HepG2 (cell line): ENCODE measurements at regions not wholly inside any gene's neighbourhood (a gene's known extent, or its start where the extent isn't known, plus 50 kb on each side); places are given as distances from the start of the nearest gene placed in this dataset.

ENCODE experiments used
- ATAC-seq: fragments of 200-7000 bp; cut with Tn5 transposase; 3 replicates; pipeline ENCODE4 v1.9.1; 2020; ENCODE audit warnings: mild to moderate bottlenecking, moderate library complexity
- BruUV-seq: library from RNA; stranded (reverse); fragments of 400-500 nt; replicated peaks from 2 replicates; lab custom pipeline; 2021; lab: Mats Ljungman, UMichigan
- CTCF ChIA-PET: fragments of 300-600 bp; formaldehyde crosslinking; extraction: SDS; loops from one replicate; lab custom pipeline; 2021; ENCODE audit warnings: low total read pairs, inconsistent platforms, low intra/inter-chr PET ratio; lab: Yijun Ruan, JAX
- POLR2A ChIA-PET: fragments of 350-600 bp; sonication (Branson Sonifier 250); formaldehyde crosslinking; loops from one replicate; lab custom pipeline; 2020; ENCODE audit warnings: antibody characterized with exemption, inconsistent platforms; lab: Yijun Ruan, JAX
- DNase-seq: peaks from one replicate; pipeline ENCODE4 v3.0.0-alpha.2; 2015; ENCODE audit warnings: low spot score
- FAIRE-seq: peaks from 3 replicates; lab custom pipeline; 2011; peaks lifted over from hg19 to GRCh38; lab: Jason Lieb, UNC
- H2AFZ ChIP-seq: one replicate; pipeline ENCODE4 v1.6.1; 2011; ENCODE audit warnings: low read length, inconsistent platforms
- H3K27ac ChIP-seq: fragments of 300-600 bp; 3 replicates; pipeline ENCODE4 v1.8.0; 2011; ENCODE audit warnings: mixed run types, mild to moderate bottlenecking, mixed read lengths, low read length, inconsistent platforms; ENCODE audit not compliant: insufficient read depth; ENCODE audit errors: extremely low read length
- H3K27me3 ChIP-seq, 2 experiments: fragments of 200-600 bp in 1 of 2; 2 replicates in 1 of 2; 3 replicates in 1 of 2; pipeline versions ENCODE4 v1.6.0 to v1.8.0; 2011; ENCODE audit warnings: low read length in 2 of 2, mild to moderate bottlenecking in 2 of 2, moderate library complexity in 2 of 2, inconsistent platforms in 1 of 2; ENCODE audit not compliant: insufficient read depth in 2 of 2, control insufficient read depth in 1 of 2
- H3K36me3 ChIP-seq, 2 experiments: fragments of 200-600 bp in 1 of 2; replicated peaks in 1 of 2; 2 replicates in 1 of 2; 3 replicates in 1 of 2; pipeline versions ENCODE4 v1.5.1 to v1.8.0; 2011; ENCODE audit warnings: low read length in 2 of 2, inconsistent platforms in 1 of 2; ENCODE audit not compliant: insufficient read depth in 2 of 2, control insufficient read depth in 1 of 2
- H3K4me1 ChIP-seq: 2 replicates; pipeline ENCODE4 v1.5.1; 2012; ENCODE audit warnings: low read length, inconsistent platforms; ENCODE audit not compliant: insufficient read depth
- H3K4me2 ChIP-seq: 2 replicates; pipeline ENCODE4 v1.6.0; 2011; ENCODE audit warnings: low read depth, low read length, inconsistent platforms
- H3K4me3 ChIP-seq, 3 experiments: fragments of 200-600 bp in 1 of 3; sonication (generic), shearing (Covaris generic) in 1 of 3; replicated peaks in 1 of 3; 2 replicates each; pipeline ENCODE4 v1.5.1; 2011 to 2016; ENCODE audit warnings: low read length in 3 of 3, inconsistent platforms in 2 of 3, low read depth in 2 of 3, mild to moderate bottlenecking in 2 of 3, control low read depth in 1 of 3, mixed read lengths in 1 of 3; ENCODE audit not compliant: insufficient read depth in 1 of 3
- H3K79me2 ChIP-seq: one replicate; pipeline ENCODE4 v1.6.1; 2011; ENCODE audit warnings: low read length, inconsistent platforms; ENCODE audit not compliant: insufficient read depth
- H3K9ac ChIP-seq: 2 replicates; pipeline ENCODE4 v1.6.0; 2011; ENCODE audit warnings: mild to moderate bottlenecking, low read depth, low read length, inconsistent platforms; ENCODE audit not compliant: insufficient read depth
- H3K9me3 ChIP-seq: 2 replicates; pipeline ENCODE4 v1.5.1; 2012; ENCODE audit warnings: mild to moderate bottlenecking, low read length
- H4K20me1 ChIP-seq: 2 replicates; pipeline ENCODE4 v1.6.0; 2011; ENCODE audit warnings: inconsistent platforms, mild to moderate bottlenecking, low read length, moderate library complexity; ENCODE audit not compliant: insufficient read depth
- ATAD3A ChIP-seq: sonication (generic); formaldehyde crosslinking; IDR thresholded peaks from 2 replicates; pipeline ENCODE4 v1.4.0; 2020; ENCODE audit warnings: missing genetic modification reagents
- BRD4 ChIP-seq: sonication (generic); formaldehyde crosslinking; IDR thresholded peaks from 2 replicates; pipeline ENCODE4 v1.4.0; 2020; ENCODE audit warnings: missing genetic modification reagents
- CHD2 ChIP-seq: IDR thresholded peaks from 2 replicates; pipeline ENCODE4 v1.6.1; 2011; ENCODE audit warnings: low read depth, low read length, improper control_type of control experiment
- NFIB ChIP-seq: sonication (generic); formaldehyde crosslinking; IDR thresholded peaks from 2 replicates; pipeline ENCODE4 v1.9.0; 2021; ENCODE audit warnings: missing genetic modification reagents, mild to moderate bottlenecking, borderline replicate concordance
- NFYB ChIP-seq: sonication (generic); formaldehyde crosslinking; IDR thresholded peaks from 2 replicates; pipeline ENCODE4 v1.4.0; 2020; ENCODE audit warnings: missing genetic modification reagents
- TBX3 ChIP-seq: fragments of 450-650 bp; IDR thresholded peaks from 2 replicates; pipeline ENCODE4 v1.6.1; 2017; ENCODE audit warnings: antibody characterized with exemption, mild to moderate bottlenecking, inconsistent platforms, borderline replicate concordance
- ZNF331 ChIP-seq: sonication (generic); formaldehyde crosslinking; IDR thresholded peaks from 2 replicates; pipeline ENCODE4 v1.4.0; 2020; ENCODE audit warnings: missing genetic modification reagents
- ZNF660 ChIP-seq: sonication (generic); formaldehyde crosslinking; IDR thresholded peaks from 2 replicates; pipeline ENCODE4 v1.5.1; 2020; ENCODE audit warnings: mild to moderate bottlenecking, low read depth, missing genetic modification reagents, borderline replicate concordance
- ZNF839 ChIP-seq: sonication (generic); formaldehyde crosslinking; IDR thresholded peaks from 2 replicates; pipeline ENCODE4 v1.4.0; 2020; ENCODE audit warnings: missing genetic modification reagents, mild to moderate bottlenecking, borderline replicate concordance
- WGBS: methylation state at CpG from one replicate; pipeline ENCODE4 v1.1.6; 2017; ENCODE audit warnings: low lambda C conversion rate; 5-methylcytosine and 5-hydroxymethylcytosine counted together
- in situ Hi-C: cut with HindIII; loops from 2 replicates; pipeline ENCODE4 v1.10.0; 2017; ENCODE audit warnings: low pct_unique_long_range_greater_than_20kb; ENCODE audit not compliant: extremely low pct_ligation_motif_present
- intact Hi-C: fragments of 100-400 bp; cut with micrococcal nuclease; formaldehyde crosslinking; loops from one replicate; pipeline ENCODE4 v1.10.0; 2022; ENCODE audit not compliant: unreplicated experiment
- TF ChIP-seq, protein P1 (sequence below): sonication (generic); formaldehyde crosslinking; IDR thresholded peaks from 2 replicates; pipeline ENCODE4 v1.5.1; 2020; ENCODE audit warnings: mild to moderate bottlenecking, missing genetic modification reagents, borderline replicate concordance
- TF ChIP-seq, protein P2 (sequence below): sonication (generic); formaldehyde crosslinking; IDR thresholded peaks from 2 replicates; pipeline ENCODE4 v1.4.0; 2020; ENCODE audit warnings: missing genetic modification reagents
- TF ChIP-seq, protein P3 (sequence below): sonication (generic); formaldehyde crosslinking; IDR thresholded peaks from 2 replicates; pipeline ENCODE4 v1.4.0; 2020; ENCODE audit warnings: missing genetic modification reagents
- TF ChIP-seq, protein P4 (sequence below): sonication (generic); formaldehyde crosslinking; IDR thresholded peaks from 2 replicates; pipeline ENCODE4 v1.4.0; 2020; ENCODE audit warnings: mild to moderate bottlenecking, missing genetic modification reagents, borderline replicate concordance

DNA sequence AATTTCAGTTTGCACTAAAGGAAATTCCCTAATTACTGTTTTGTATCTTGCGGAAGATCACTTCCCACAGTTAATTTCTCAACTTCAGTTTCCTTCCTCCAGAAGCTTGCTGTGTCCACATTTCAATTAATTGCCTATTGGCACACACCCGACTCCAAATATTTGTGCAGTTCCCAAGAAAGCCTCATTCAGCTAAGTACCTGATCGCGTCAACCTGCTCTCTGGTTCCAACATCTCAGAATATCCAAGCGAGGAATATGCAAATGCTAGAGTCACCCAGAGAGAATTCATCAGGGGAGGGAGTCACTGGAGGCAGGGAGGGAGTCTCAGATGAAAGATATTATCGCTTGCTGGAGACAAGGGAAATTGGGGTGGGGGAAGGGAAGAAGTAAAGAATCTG, 351.3 kb downstream of the RRAGC start (continued):
- TF ChIP-seq, protein P1, sequence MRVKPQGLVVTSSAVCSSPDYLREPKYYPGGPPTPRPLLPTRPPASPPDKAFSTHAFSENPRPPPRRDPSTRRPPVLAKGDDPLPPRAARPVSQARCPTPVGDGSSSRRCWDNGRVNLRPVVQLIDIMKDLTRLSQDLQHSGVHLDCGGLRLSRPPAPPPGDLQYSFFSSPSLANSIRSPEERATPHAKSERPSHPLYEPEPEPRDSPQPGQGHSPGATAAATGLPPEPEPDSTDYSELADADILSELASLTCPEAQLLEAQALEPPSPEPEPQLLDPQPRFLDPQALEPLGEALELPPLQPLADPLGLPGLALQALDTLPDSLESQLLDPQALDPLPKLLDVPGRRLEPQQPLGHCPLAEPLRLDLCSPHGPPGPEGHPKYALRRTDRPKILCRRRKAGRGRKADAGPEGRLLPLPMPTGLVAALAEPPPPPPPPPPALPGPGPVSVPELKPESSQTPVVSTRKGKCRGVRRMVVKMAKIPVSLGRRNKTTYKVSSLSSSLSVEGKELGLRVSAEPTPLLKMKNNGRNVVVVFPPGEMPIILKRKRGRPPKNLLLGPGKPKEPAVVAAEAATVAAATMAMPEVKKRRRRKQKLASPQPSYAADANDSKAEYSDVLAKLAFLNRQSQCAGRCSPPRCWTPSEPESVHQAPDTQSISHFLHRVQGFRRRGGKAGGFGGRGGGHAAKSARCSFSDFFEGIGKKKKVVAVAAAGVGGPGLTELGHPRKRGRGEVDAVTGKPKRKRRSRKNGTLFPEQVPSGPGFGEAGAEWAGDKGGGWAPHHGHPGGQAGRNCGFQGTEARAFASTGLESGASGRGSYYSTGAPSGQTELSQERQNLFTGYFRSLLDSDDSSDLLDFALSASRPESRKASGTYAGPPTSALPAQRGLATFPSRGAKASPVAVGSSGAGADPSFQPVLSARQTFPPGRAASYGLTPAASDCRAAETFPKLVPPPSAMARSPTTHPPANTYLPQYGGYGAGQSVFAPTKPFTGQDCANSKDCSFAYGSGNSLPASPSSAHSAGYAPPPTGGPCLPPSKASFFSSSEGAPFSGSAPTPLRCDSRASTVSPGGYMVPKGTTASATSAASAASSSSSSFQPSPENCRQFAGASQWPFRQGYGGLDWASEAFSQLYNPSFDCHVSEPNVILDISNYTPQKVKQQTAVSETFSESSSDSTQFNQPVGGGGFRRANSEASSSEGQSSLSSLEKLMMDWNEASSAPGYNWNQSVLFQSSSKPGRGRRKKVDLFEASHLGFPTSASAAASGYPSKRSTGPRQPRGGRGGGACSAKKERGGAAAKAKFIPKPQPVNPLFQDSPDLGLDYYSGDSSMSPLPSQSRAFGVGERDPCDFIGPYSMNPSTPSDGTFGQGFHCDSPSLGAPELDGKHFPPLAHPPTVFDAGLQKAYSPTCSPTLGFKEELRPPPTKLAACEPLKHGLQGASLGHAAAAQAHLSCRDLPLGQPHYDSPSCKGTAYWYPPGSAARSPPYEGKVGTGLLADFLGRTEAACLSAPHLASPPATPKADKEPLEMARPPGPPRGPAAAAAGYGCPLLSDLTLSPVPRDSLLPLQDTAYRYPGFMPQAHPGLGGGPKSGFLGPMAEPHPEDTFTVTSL (CRISPR knock-in tag), result no peak
- TF ChIP-seq CHD2, result no peak

DNA sequence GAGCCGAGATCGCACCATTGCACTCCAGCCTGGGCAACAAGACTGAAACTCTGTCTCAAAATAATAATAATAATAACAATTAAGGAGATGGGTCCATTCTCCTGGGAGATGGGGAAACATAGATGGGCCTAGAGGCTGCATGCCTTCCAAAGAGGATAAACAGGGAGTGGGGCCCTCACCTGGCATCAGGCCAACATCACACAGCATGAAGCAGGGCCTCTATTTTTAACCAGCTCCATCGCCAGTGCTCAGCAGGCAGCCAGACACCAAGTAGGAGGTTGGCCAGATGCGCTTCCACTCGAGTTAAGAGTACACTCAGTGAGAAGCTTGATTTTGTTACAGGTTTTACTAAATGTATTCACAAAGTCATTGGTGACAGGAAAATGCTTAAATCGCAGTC, 352.0 kb downstream of the RRAGC start:
- Histone ChIP-seq H3K9ac (no peak overlapping the region), H3K4me1 (no peaks in the 10 kb centered on the region), H3K9me3 (no peaks in the 10 kb centered on the region), H3K27me3 (no peaks in the 10 kb centered on the region; a peak in 1 of 5 replicates), H3K4me2 (no peak overlapping the region), H3K79me2 (no peaks in the 10 kb centered on the region), H3K36me3 (no peaks in the 10 kb centered on the region), H3K27ac (no peak overlapping the region), H3K4me3 (no peak overlapping the region), H2AFZ (no peak overlapping the region), H4K20me1 (no peaks in the 10 kb centered on the region)
- in situ Hi-C loops, result no loop called here
- WGBS, result 42% methylated on average over 3 of the region's 6 CpGs
- CTCF ChIA-PET, result no interaction called here
- intact Hi-C loops, result no loop called here
- BruUV-seq, result no TSS peak
- FAIRE-seq, result no peak
- DNase-seq, result no peak
- POLR2A ChIA-PET, result no interaction called here
- ATAC-seq, result no peak
- TF ChIP-seq ZNF839 (no peak), ZNF331 (CRISPR knock-in tag) (no peak), TBX3 (no peak), BRD4 (CRISPR knock-in tag) (no peak), NFIB (CRISPR knock-in tag) (no peak), NFYB (CRISPR knock-in tag) (no peak), ZNF660 (CRISPR knock-in tag) (no peak), ATAD3A (CRISPR knock-in tag) (no peak)
- TF ChIP-seq, protein P2, sequence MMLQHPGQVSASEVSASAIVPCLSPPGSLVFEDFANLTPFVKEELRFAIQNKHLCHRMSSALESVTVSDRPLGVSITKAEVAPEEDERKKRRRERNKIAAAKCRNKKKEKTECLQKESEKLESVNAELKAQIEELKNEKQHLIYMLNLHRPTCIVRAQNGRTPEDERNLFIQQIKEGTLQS (CRISPR knock-in tag), result no peak
- TF ChIP-seq, protein P3, sequence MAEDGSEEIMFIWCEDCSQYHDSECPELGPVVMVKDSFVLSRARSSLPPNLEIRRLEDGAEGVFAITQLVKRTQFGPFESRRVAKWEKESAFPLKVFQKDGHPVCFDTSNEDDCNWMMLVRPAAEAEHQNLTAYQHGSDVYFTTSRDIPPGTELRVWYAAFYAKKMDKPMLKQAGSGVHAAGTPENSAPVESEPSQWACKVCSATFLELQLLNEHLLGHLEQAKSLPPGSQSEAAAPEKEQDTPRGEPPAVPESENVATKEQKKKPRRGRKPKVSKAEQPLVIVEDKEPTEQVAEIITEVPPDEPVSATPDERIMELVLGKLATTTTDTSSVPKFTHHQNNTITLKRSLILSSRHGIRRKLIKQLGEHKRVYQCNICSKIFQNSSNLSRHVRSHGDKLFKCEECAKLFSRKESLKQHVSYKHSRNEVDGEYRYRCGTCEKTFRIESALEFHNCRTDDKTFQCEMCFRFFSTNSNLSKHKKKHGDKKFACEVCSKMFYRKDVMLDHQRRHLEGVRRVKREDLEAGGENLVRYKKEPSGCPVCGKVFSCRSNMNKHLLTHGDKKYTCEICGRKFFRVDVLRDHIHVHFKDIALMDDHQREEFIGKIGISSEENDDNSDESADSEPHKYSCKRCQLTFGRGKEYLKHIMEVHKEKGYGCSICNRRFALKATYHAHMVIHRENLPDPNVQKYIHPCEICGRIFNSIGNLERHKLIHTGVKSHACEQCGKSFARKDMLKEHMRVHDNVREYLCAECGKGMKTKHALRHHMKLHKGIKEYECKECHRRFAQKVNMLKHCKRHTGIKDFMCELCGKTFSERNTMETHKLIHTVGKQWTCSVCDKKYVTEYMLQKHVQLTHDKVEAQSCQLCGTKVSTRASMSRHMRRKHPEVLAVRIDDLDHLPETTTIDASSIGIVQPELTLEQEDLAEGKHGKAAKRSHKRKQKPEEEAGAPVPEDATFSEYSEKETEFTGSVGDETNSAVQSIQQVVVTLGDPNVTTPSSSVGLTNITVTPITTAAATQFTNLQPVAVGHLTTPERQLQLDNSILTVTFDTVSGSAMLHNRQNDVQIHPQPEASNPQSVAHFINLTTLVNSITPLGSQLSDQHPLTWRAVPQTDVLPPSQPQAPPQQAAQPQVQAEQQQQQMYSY (CRISPR knock-in tag), result no peak
- TF ChIP-seq, protein P4, sequence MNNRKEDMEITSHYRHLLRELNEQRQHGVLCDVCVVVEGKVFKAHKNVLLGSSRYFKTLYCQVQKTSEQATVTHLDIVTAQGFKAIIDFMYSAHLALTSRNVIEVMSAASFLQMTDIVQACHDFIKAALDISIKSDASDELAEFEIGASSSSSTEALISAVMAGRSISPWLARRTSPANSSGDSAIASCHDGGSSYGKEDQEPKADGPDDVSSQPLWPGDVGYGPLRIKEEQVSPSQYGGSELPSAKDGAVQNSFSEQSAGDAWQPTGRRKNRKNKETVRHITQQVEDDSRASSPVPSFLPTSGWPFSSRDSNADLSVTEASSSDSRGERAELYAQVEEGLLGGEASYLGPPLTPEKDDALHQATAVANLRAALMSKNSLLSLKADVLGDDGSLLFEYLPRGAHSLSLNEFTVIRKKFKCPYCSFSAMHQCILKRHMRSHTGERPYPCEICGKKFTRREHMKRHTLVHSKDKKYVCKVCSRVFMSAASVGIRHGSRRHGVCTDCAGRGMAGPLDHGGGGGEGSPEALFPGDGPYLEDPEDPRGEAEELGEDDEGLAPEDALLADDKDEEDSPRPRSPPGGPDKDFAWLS (CRISPR knock-in tag), result no peak
